WTC11 (cell line): ENCODE measurements at regions not wholly inside any gene's neighbourhood (a gene's known extent, or its start where the extent isn't known, plus 50 kb on each side); places are given as distances from the start of the nearest gene placed in this dataset.

Experiments
- ATAC-seq: fragments of 200-7000 bp; cut with Tn5 transposase; 2 replicates; pipeline ENCODE4 v1.10.0; 2021; ENCODE audit warnings: mild to moderate bottlenecking, moderate library complexity
- CTCF ChIA-PET: fragments of 300-600 bp; sonication (Branson Sonifier 250); formaldehyde crosslinking; loops from one replicate; lab custom pipeline; 2021; ENCODE audit warnings: antibody characterized with exemption; lab: Charles Lee
- POLR2A ChIA-PET: fragments of 350-600 bp; sonication (Branson Sonifier 250); formaldehyde crosslinking; loops from one replicate; lab custom pipeline; 2021; ENCODE audit warnings: antibody characterized with exemption; lab: Charles Lee
- DNase-seq: peaks from one replicate; pipeline ENCODE4 v3.0.0; 2021; ENCODE audit warnings: low spot score
- H3K27ac Mint-ChIP-seq: 2 replicates; pipeline ENCODE4 v1.8.0; 2021; ENCODE audit warnings: mixed read lengths
- H3K27me3 Mint-ChIP-seq: 2 replicates; pipeline ENCODE4 v1.8.0; 2021; ENCODE audit warnings: low read depth, mild to moderate bottlenecking, moderate library complexity, mixed read lengths
- H3K36me3 Mint-ChIP-seq: 2 replicates; pipeline ENCODE4 v1.8.0; 2021; ENCODE audit warnings: mixed read lengths
- H3K4me1 Mint-ChIP-seq: 2 replicates; pipeline ENCODE4 v1.8.0; 2022; ENCODE audit warnings: mixed read lengths
- H3K4me3 Mint-ChIP-seq: 2 replicates; pipeline ENCODE4 v1.8.0; 2021; ENCODE audit warnings: mild to moderate bottlenecking, moderate library complexity, mixed read lengths
- H3K9me3 Mint-ChIP-seq: 2 replicates; pipeline ENCODE4 v1.8.0; 2021; ENCODE audit warnings: mixed read lengths
- CREB1 ChIP-seq: sonication (generic); formaldehyde crosslinking; IDR thresholded peaks from 2 replicates; pipeline ENCODE4 v1.8.0; 2023; ENCODE audit warnings: mild to moderate bottlenecking, missing genetic modification reagents
- CREM ChIP-seq: sonication (generic); formaldehyde crosslinking; IDR thresholded peaks from 2 replicates; pipeline ENCODE4 v1.8.1; 2022; ENCODE audit warnings: mild to moderate bottlenecking, missing genetic modification reagents, moderate library complexity
- ELF4 ChIP-seq: sonication (generic); formaldehyde crosslinking; IDR thresholded peaks from 2 replicates; pipeline ENCODE4 v1.8.1; 2022; ENCODE audit warnings: low read depth, mild to moderate bottlenecking, moderate library complexity, missing genetic modification reagents
- FOXK1 ChIP-seq: sonication (generic); formaldehyde crosslinking; IDR thresholded peaks from 2 replicates; pipeline ENCODE4 v1.8.0; 2022; ENCODE audit warnings: mild to moderate bottlenecking, moderate library complexity, missing genetic modification reagents
- FOXP1 ChIP-seq: sonication (generic); formaldehyde crosslinking; IDR thresholded peaks from 2 replicates; pipeline ENCODE4 v1.8.0; 2022; ENCODE audit warnings: missing genetic modification reagents, mild to moderate bottlenecking, moderate library complexity, borderline replicate concordance
- FOXP4 ChIP-seq: sonication (generic); formaldehyde crosslinking; IDR thresholded peaks from 2 replicates; pipeline ENCODE4 v1.8.0; 2022; ENCODE audit warnings: mild to moderate bottlenecking, missing genetic modification reagents
- NFE2L1 ChIP-seq: sonication (generic); formaldehyde crosslinking; IDR thresholded peaks from 2 replicates; pipeline ENCODE4 v1.8.1; 2023; ENCODE audit warnings: missing genetic modification reagents
- NFYB ChIP-seq: sonication (generic); formaldehyde crosslinking; conservative IDR thresholded peaks from 2 replicates; pipeline ENCODE4 v1.8.0; 2022; ENCODE audit warnings: low read depth, missing genetic modification reagents
- NR1H2 ChIP-seq: sonication (generic); formaldehyde crosslinking; IDR thresholded peaks from 2 replicates; pipeline ENCODE4 v1.9.0; 2021; ENCODE audit warnings: mild to moderate bottlenecking, moderate library complexity, missing genetic modification reagents
- TCF7 ChIP-seq: sonication (generic); formaldehyde crosslinking; IDR thresholded peaks from 2 replicates; pipeline ENCODE4 v1.8.0; 2022; ENCODE audit warnings: mild to moderate bottlenecking, low read depth, missing genetic modification reagents, moderate library complexity
- ZNF232 ChIP-seq: sonication (generic); formaldehyde crosslinking; IDR thresholded peaks from 2 replicates; pipeline ENCODE4 v1.8.0; 2022; ENCODE audit warnings: mild to moderate bottlenecking, missing genetic modification reagents
- ZNF263 ChIP-seq: sonication (generic); formaldehyde crosslinking; IDR thresholded peaks from 2 replicates; pipeline ENCODE4 v1.8.1; 2022; ENCODE audit warnings: low read depth, mild to moderate bottlenecking, moderate library complexity, missing genetic modification reagents
- ZNF532 ChIP-seq: fragments of 250-450 bp; sonication (Bioruptor Pico); IDR thresholded peaks from 2 replicates; pipeline ENCODE4 v1.9.0; 2021; ENCODE audit warnings: mild to moderate bottlenecking, borderline replicate concordance
- ZNF671 ChIP-seq: fragments of 250-450 bp; sonication (Bioruptor Pico); IDR thresholded peaks from 2 replicates; pipeline ENCODE4 v1.8.0; 2021; ENCODE audit warnings: mild to moderate bottlenecking
- TF ChIP-seq, protein P1 (sequence below): sonication (generic); formaldehyde crosslinking; IDR thresholded peaks from 2 replicates; pipeline ENCODE4 v1.8.0; 2023; ENCODE audit warnings: missing genetic modification reagents, mild to moderate bottlenecking, borderline replicate concordance
- TF ChIP-seq, protein P2 (sequence below): sonication (generic); formaldehyde crosslinking; conservative IDR thresholded peaks from 2 replicates; pipeline ENCODE4 v1.8.1; 2022; ENCODE audit warnings: mild to moderate bottlenecking, missing genetic modification reagents

DNA sequence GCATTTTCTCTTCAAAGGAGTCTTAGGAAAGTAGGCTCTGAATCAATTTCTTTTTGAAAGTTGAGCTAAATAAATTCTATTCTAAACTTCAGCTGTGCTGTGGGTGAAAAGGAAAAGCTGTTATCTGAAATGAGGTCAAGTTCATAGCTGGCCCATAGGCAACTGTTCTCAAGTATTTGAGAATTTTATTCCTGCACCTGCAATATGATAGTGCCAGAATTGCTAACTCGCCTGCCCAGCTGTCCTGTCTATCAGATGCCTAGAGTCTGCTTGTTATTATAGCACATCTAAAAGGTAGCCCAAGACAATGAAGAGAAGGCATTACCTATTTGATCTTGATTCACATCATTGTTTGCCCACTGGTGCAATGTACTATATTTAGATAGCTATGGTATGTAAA is 798.7 kb downstream of the DIPK2A start (continued):
- TF ChIP-seq ZNF232 (CRISPR knock-in tag) (no peak), FOXP4 (CRISPR knock-in tag) (no peak), ZNF671 (no peak), CREB1 (no peak), FOXK1 (CRISPR knock-in tag) (no peak), ZNF263 (CRISPR knock-in tag) (no peak), ZNF532 (CRISPR knock-in tag) (no peak), ELF4 (CRISPR knock-in tag) (no peak), TCF7 (CRISPR knock-in tag) (no peak), NR1H2 (no peak), CREM (CRISPR knock-in tag) (no peak)
- TF ChIP-seq, protein P1, sequence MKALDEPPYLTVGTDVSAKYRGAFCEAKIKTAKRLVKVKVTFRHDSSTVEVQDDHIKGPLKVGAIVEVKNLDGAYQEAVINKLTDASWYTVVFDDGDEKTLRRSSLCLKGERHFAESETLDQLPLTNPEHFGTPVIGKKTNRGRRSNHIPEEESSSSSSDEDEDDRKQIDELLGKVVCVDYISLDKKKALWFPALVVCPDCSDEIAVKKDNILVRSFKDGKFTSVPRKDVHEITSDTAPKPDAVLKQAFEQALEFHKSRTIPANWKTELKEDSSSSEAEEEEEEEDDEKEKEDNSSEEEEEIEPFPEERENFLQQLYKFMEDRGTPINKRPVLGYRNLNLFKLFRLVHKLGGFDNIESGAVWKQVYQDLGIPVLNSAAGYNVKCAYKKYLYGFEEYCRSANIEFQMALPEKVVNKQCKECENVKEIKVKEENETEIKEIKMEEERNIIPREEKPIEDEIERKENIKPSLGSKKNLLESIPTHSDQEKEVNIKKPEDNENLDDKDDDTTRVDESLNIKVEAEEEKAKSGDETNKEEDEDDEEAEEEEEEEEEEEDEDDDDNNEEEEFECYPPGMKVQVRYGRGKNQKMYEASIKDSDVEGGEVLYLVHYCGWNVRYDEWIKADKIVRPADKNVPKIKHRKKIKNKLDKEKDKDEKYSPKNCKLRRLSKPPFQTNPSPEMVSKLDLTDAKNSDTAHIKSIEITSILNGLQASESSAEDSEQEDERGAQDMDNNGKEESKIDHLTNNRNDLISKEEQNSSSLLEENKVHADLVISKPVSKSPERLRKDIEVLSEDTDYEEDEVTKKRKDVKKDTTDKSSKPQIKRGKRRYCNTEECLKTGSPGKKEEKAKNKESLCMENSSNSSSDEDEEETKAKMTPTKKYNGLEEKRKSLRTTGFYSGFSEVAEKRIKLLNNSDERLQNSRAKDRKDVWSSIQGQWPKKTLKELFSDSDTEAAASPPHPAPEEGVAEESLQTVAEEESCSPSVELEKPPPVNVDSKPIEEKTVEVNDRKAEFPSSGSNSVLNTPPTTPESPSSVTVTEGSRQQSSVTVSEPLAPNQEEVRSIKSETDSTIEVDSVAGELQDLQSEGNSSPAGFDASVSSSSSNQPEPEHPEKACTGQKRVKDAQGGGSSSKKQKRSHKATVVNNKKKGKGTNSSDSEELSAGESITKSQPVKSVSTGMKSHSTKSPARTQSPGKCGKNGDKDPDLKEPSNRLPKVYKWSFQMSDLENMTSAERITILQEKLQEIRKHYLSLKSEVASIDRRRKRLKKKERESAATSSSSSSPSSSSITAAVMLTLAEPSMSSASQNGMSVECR = no peak

DNA sequence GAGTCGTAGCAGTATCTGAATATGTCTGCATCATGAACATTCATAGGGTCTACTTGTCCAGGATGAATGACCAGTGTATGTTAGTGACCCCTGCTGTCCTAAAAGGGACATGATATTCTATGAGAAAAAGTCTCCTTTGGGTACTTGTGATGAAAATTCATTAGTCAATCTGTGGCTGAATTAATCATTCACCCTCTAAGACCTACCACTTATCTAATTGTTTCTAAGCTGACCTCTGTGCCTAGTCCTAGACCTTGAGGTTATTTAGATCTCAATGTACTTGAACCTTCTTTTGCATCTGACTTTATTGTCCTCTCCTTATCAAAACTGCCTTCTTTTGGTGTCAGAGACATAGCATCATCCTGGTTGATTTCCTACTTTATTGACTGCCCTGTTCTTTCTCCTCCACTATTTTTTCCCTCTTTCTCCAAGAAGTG is 799.3 kb downstream of the DIPK2A start:
- Mint-ChIP-seq H3K9me3 (no peaks in the 10 kb centered on the region), H3K4me3 (no peak overlapping the region), H3K4me1 (no peaks in the 10 kb centered on the region), H3K36me3 (no peaks in the 10 kb centered on the region), H3K27ac (no peak overlapping the region), H3K27me3 (no peaks in the 10 kb centered on the region)
- ATAC-seq = peak; percentile 39; the same call in 1 of the 2 replicates
- ChIA-PET POLR2A (no interaction called here), CTCF (no interaction called here)
- no peak for DNase-seq
- TF ChIP-seq, protein P2, sequence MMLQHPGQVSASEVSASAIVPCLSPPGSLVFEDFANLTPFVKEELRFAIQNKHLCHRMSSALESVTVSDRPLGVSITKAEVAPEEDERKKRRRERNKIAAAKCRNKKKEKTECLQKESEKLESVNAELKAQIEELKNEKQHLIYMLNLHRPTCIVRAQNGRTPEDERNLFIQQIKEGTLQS (CRISPR knock-in tag) = no peak

- H3K36me3 Mint-ChIP-seq = no peaks in the 10 kb centered on the region
- H3K27me3 Mint-ChIP-seq = no peaks in the 10 kb centered on the region
- ChIA-PET POLR2A (no interaction called here), CTCF (no interaction called here)
- no peak for ATAC-seq
- no peak overlapping the region for H3K4me3 Mint-ChIP-seq
- TF ChIP-seq FOXP1 (CRISPR knock-in tag) (no peak), ELF4 (CRISPR knock-in tag) (no peak), ZNF671 (no peak), NFYB (CRISPR knock-in tag) (no peak), NFE2L1 (CRISPR knock-in tag) (no peak)
- TF ChIP-seq, all 79 proteins: peak for 0
- Mint-ChIP-seq H3K4me1 (no peaks in the 10 kb centered on the region), H3K9me3 (no peaks in the 10 kb centered on the region), H3K27ac (no peak overlapping the region)
- DNase-seq = no peak
These were observed 799.8 kb downstream of the DIPK2A start for GRCh38 chr3:144771381-144771870.
